ENCODE measurements at regions not wholly inside any gene's neighbourhood (a gene's known extent, or its start where the extent isn't known, plus 50 kb on each side); places are given as distances from the start of the nearest gene placed in this dataset.

DNA sequence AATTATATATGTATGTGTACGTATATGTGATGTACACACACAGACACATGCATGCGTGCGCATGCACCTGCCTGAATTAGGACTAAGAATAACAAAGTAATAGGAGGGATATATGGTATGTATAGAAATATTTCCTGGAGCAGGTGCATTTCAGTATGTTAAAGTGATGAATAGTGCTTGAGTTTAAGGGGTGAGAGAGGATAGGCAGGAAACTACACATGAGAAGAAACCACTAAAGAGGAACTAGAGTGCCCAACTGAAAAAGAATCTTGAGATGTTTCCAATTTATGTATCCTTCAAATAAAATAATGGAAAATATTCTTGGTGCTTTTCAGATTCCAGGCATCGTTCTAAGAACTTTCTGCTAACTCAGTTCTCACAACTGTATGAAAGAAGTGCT, 52.6 kb upstream of the UNC5C start:
- no peak overlapping the region for H2AFZ ChIP-seq (ENCODE audit: low read length)
- H3K36me3 ChIP-seq (replicated peaks; ENCODE audit: insufficient read depth, low read length): no peaks in the 10 kb centered on the region
- H3K9me3 ChIP-seq (replicated peaks; ENCODE audit: insufficient read depth, low read length): no peaks in the 10 kb centered on the region
- H3K9me2 ChIP-seq (replicated peaks; ENCODE audit: insufficient read depth, low read length): no peaks in the 10 kb centered on the region
- TF ChIP-seq EZH2 (optimal IDR thresholded peaks at IDR 0.05; ENCODE audit: low read depth, low read length): no peak
- TF ChIP-seq, protein P1, sequence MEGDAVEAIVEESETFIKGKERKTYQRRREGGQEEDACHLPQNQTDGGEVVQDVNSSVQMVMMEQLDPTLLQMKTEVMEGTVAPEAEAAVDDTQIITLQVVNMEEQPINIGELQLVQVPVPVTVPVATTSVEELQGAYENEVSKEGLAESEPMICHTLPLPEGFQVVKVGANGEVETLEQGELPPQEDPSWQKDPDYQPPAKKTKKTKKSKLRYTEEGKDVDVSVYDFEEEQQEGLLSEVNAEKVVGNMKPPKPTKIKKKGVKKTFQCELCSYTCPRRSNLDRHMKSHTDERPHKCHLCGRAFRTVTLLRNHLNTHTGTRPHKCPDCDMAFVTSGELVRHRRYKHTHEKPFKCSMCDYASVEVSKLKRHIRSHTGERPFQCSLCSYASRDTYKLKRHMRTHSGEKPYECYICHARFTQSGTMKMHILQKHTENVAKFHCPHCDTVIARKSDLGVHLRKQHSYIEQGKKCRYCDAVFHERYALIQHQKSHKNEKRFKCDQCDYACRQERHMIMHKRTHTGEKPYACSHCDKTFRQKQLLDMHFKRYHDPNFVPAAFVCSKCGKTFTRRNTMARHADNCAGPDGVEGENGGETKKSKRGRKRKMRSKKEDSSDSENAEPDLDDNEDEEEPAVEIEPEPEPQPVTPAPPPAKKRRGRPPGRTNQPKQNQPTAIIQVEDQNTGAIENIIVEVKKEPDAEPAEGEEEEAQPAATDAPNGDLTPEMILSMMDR (IDR thresholded peaks at IDR 0.05; ENCODE audit: low read length): no peak
- no peak overlapping the region for H3K4me3 ChIP-seq (ENCODE audit: low read length)
- H4K20me1 ChIP-seq (ENCODE audit: insufficient read depth, low read length): no peaks in the 10 kb centered on the region
- no peak for DNase-seq
- H3K4me2 ChIP-seq (ENCODE audit: low read depth, low read length): no peak overlapping the region
- no peaks in the 10 kb centered on the region for H3F3A ChIP-seq (ENCODE audit: insufficient read depth, low read length)
- no peaks in the 10 kb centered on the region for H3K79me2 ChIP-seq (ENCODE audit: low read length)
- no peak overlapping the region for H3K27ac ChIP-seq (ENCODE audit: low read length)
- H3K9ac ChIP-seq (ENCODE audit: low read length): no peak overlapping the region
- no peaks in the 10 kb centered on the region for H3K4me1 ChIP-seq (ENCODE audit: low read length)
- no peaks in the 10 kb centered on the region for H3K27me3 ChIP-seq (replicated peaks; ENCODE audit: insufficient read depth, low read length)

DNA sequence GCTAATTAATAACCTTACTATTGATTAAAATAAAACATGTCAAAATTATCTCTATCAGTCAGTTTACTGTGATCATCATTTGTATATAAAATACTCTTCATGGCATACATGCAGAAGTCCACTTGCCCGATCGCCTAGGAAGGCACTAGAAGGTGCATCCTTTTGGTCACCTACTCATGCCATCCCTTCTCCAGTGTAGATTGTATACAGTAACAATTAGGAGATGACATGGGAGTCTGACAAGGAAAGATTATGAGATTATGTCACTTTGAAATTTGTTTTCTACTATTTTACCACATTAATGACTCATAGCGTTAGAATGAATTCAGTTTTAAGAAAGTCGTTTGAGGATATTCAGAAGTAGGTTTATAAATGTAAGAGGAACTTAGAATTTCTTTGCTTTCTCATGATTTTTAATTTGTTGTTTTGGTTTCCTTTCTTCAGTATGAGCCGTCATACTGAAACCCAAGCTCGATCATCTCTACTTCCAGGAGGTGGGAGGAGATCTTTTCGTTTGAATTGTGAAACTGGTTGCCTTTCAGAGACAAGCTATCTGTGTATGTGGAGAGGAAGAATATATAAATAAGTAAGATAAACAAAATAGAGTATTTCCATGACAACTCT, 51.1 kb upstream of the UNC5C start:
- peak overlapping the region; percentile 39; the same call in 1 of the 2 replicates for H3K27ac ChIP-seq (ENCODE audit: low read length)
- peak; percentile 51 for DNase-seq
- no peaks in the 10 kb centered on the region for H3K9me3 ChIP-seq (replicated peaks; ENCODE audit: insufficient read depth, low read length)
- H3K4me3 ChIP-seq (ENCODE audit: low read length): no peak overlapping the region
- no peaks in the 10 kb centered on the region for H3F3A ChIP-seq (ENCODE audit: insufficient read depth, low read length)
- no peaks in the 10 kb centered on the region for H3K36me3 ChIP-seq (replicated peaks; ENCODE audit: insufficient read depth, low read length)
- no peak overlapping the region for H3K9ac ChIP-seq (ENCODE audit: low read length)
- no peaks in the 10 kb centered on the region for H3K4me1 ChIP-seq (ENCODE audit: low read length)
- no peaks in the 10 kb centered on the region for H3K79me2 ChIP-seq (ENCODE audit: low read length)
- H3K27me3 ChIP-seq (replicated peaks; ENCODE audit: insufficient read depth, low read length): no peaks in the 10 kb centered on the region
- no peaks in the 10 kb centered on the region for H4K20me1 ChIP-seq (ENCODE audit: insufficient read depth, low read length)
- H3K4me2 ChIP-seq (ENCODE audit: low read depth, low read length): peak overlapping the region; percentile 57
- TF ChIP-seq, protein P1 (IDR thresholded peaks at IDR 0.05; ENCODE audit: low read length): no peak
- TF ChIP-seq EZH2 (optimal IDR thresholded peaks at IDR 0.05; ENCODE audit: low read depth, low read length): no peak
- TF ChIP-seq EZH2phosphoT487 (IDR thresholded peaks at IDR 0.05; ENCODE audit: low read length): no peak
- H3K9me2 ChIP-seq (replicated peaks; ENCODE audit: insufficient read depth, low read length): no peaks in the 10 kb centered on the region
- 0 out of 2 replicates have a peak overlapping the region, but pooled peaks have one; percentile 19 for H2AFZ ChIP-seq (ENCODE audit: low read length)

All from MM.1S (cell line).